Stimulated activated naive B cell treated with anti-CD40 and anti-IgM and Interleukin-4, amounts not matched to agents 10 μg/mL and 1 μg/mL and 100 μg/mL, for 72 hours (primary cell): ENCODE measurements at regions not wholly inside any gene's neighbourhood (a gene's known extent, or its start where the extent isn't known, plus 50 kb on each side); places are given as distances from the start of the nearest gene placed in this dataset.
"Not testable (repeated sequence)": the region's sequence is repeated elsewhere in the genome, so short reads cannot be mapped to it uniquely, and the experiment has no call there.

Experiments used
- ATAC-seq, 2 donors: fragments of 150-1000 bp; cut with Tn5 transposase; replicated peaks; 2 replicates each; pipeline ENCODE4 v1.10.0; 2021; ENCODE audit warnings: moderate library complexity in 1 of 2
- DNase-seq: peaks from one replicate; pipeline ENCODE4 v3.0.0; 2021
- H3K27ac Mint-ChIP-seq: one replicate; pipeline ENCODE4 v1.8.0; 2022; ENCODE audit warnings: mild to moderate bottlenecking, mixed read lengths
- H3K27me3 Mint-ChIP-seq, 2 donors: one replicate each; pipeline ENCODE4 v1.8.0; 2022; ENCODE audit warnings: mixed read lengths in 2 of 2
- H3K36me3 Mint-ChIP-seq, 2 donors: one replicate each; pipeline ENCODE4 v1.8.0; 2022; ENCODE audit warnings: mixed read lengths in 2 of 2, mild to moderate bottlenecking in 1 of 2
- H3K4me1 Mint-ChIP-seq, 2 donors: one replicate each; pipeline ENCODE4 v1.8.0; 2022; ENCODE audit warnings: mixed read lengths in 2 of 2, mild to moderate bottlenecking in 1 of 2
- H3K4me3 Mint-ChIP-seq, 2 donors: one replicate each; pipeline ENCODE4 v1.8.0; 2022; ENCODE audit warnings: mild to moderate bottlenecking in 2 of 2, mixed read lengths in 2 of 2, moderate library complexity in 1 of 2
- H3K9me3 Mint-ChIP-seq, 2 donors: one replicate each; pipeline ENCODE4 v1.8.0; 2022; ENCODE audit warnings: mixed read lengths in 2 of 2, mild to moderate bottlenecking in 1 of 2

DNA sequence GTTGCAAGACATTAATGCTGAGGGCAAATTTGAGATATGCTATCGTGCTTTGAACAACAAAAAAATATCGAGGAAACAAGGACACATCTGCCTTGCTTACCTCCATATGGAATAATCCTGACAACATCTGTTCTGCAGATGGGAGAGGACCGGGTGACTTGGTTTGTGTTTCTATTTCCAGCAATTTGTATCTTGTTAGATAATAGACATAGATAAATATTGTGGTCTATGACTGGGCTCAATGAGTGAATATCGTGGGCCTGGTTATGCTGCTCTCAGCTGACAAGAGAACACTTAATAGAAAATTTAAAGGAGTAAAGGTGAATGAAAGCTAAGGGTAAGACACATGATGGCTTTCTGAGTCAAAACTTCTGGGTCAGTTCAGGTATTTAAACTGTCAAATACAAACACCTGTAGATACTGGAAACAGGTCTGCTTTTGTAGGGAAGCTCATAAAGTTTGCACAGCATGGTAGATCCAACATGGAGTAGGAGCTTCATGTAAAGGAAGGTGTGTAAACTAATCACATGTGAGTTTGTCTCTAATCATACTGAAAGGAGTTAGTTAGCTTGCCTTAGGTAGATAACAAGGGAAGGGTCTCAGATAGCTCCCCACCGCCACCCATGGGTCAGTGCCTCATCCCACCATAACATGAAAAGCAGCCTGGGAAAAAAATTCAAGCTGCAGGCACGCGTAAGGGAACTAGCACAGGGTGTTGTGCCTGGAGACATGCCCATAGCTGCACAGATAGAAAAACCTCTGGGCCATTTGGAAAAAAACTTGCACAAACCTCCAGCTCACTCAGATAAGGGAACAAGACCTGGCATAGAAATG, 904.1 kb upstream of the EPHA5 start:
- no peaks in the 10 kb centered on the region for H3K27me3 Mint-ChIP-seq
- no peak overlapping the region for H3K27ac Mint-ChIP-seq
- H3K36me3 Mint-ChIP-seq, result no peaks in the 10 kb centered on the region
- ATAC-seq (no peak), DNase-seq (no peak)
- peaks cover 0 to 3% of the 10 kb centered on the region in 2 donors for H3K9me3 Mint-ChIP-seq
- H3K4me1 Mint-ChIP-seq, result no peaks in the 10 kb centered on the region
- no peak overlapping the region for H3K4me3 Mint-ChIP-seq

DNA sequence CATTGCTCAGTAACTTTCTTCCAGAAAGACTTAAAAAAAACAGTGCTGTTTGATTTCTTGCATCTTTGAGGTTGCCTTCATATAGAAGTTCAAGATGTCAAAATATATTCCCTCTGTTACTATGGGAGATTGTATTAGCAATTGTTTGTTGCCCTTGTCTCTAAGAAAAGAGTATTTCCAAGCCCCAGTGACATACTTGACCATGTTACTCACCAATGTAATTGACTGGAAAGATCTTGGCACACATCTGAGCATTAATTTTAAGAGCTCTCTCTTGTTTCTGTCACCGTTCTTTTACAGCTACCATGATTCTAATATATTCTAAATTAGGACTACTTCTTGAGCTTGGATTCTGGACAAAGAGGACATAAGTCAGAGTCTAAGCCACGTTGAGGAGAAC, 902.7 kb upstream of the EPHA5 start:
- Mint-ChIP-seq H3K4me3 (no peak overlapping the region), H3K4me1 (no peaks in the 10 kb centered on the region), H3K9me3 (peaks cover 0 to 3% of the 10 kb centered on the region in 2 donors), H3K36me3 (no peaks in the 10 kb centered on the region), H3K27me3 (no peaks in the 10 kb centered on the region), H3K27ac (no peak overlapping the region)
- DNase-seq, result no peak
- ATAC-seq, result no peak

DNA sequence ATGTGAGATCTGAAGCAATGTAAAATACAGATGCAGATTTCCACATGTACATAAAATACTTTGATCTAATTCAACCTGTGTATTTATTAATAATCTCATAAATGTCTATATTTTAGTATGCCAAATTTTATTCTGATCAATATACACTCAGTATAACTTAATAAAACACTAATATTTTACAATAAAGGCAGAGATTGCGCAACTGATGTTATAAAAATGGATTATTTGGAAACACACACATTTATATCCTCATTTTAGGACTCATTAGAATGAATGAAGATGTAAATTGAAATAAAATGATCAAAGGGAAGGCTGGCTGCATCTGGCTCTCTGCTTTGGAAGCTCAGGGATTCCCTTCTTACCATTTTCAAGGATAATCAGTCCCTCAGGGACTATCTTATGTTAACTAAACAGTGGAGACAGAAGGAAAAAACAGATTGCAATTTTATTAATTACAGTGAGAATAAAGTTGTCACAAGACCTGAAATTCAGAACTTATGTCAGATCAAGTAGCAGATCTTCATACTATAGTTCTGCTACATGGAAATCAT, 900.9 kb upstream of the EPHA5 start:
- Mint-ChIP-seq H3K27me3 (no peaks in the 10 kb centered on the region), H3K27ac (no peak overlapping the region), H3K9me3 (peaks cover 3 to 4% of the 10 kb centered on the region in 2 donors), H3K4me3 (no peak overlapping the region), H3K4me1 (no peaks in the 10 kb centered on the region), H3K36me3 (no peaks in the 10 kb centered on the region)
- ATAC-seq (no peak), DNase-seq (no peak)

DNA sequence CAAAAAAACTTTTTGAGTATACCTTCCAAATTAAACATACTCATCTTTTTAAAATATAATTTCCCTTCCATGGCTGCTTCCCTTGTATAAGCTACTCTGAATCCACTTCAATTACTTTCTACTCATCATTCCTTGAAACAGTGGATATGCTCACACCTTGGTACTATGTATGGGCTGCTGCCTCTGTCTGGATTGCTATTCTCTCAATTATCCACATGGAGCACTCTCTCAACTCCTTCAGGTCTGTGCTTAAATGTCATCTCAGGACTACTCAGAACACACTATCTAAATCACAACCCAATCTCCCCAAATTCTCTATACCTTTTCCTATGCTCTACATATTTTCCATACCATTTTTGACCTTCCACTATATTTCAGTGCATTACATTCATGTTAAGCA, 898.9 kb upstream of the EPHA5 start:
- H3K4me3 Mint-ChIP-seq, result no peak overlapping the region
- no peaks in the 10 kb centered on the region for H3K4me1 Mint-ChIP-seq
- no peak for DNase-seq
- peaks cover 0 to 4% of the 10 kb centered on the region in 2 donors for H3K9me3 Mint-ChIP-seq
- no peak overlapping the region for H3K27ac Mint-ChIP-seq
- no peaks in the 10 kb centered on the region for H3K27me3 Mint-ChIP-seq
- no peaks in the 10 kb centered on the region for H3K36me3 Mint-ChIP-seq
- ATAC-seq, result no peak

DNA sequence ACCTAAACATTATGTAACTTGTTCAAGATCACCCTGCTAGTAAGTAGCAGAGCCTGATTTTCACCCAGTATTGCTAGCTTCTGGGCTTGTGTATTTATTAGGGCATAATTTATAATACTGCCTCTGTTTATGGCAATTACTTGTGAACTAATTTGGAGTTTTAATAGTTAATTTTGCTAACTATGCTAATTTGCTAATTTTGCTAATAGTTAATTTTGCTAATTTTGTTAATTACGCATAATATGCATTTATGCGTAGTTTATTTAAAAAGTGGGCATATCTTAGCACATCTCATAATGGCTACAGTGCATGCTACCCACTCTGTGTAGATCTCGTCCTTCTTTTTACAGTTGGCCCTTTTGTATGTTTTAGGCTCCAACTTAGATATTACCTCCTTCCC, 898.1 kb upstream of the EPHA5 start:
- H3K4me3 Mint-ChIP-seq, result no peak overlapping the region
- ATAC-seq, result no peak
- H3K4me1 Mint-ChIP-seq, result no peaks in the 10 kb centered on the region

DNA sequence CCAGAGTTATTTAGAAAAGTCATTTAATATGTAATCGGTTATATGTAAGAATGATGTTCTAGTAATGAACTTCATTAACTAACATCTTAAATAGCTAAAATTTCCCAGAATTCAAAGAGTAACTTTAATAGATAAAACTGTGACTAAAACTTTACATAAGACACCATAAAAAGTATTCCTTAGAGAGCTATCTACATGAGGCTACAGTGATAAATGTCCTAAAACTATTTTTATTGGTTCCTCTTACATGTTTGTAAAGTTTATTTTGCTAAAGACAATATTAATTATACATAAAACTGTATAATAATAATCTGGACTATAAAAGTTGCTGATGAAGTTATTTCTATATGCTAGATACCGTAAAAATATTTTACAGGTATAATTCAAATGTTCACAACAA, 897.7 kb upstream of the EPHA5 start:
- Mint-ChIP-seq H3K4me1 (no peaks in the 10 kb centered on the region), H3K27me3 (no peaks in the 10 kb centered on the region), H3K27ac (no peak overlapping the region), H3K9me3 (peaks cover 0 to 4% of the 10 kb centered on the region in 2 donors), H3K36me3 (no peaks in the 10 kb centered on the region), H3K4me3 (no peak overlapping the region)
- DNase-seq (no peak), ATAC-seq (no peak)

More for the DNA sequence above, 898.1 kb upstream of the EPHA5 start:
- H3K27ac Mint-ChIP-seq, result no peak overlapping the region
- H3K36me3 Mint-ChIP-seq, result no peaks in the 10 kb centered on the region
- no peaks in the 10 kb centered on the region for H3K27me3 Mint-ChIP-seq
- peaks cover 0 to 4% of the 10 kb centered on the region in 2 donors for H3K9me3 Mint-ChIP-seq
- no peak for DNase-seq

DNA sequence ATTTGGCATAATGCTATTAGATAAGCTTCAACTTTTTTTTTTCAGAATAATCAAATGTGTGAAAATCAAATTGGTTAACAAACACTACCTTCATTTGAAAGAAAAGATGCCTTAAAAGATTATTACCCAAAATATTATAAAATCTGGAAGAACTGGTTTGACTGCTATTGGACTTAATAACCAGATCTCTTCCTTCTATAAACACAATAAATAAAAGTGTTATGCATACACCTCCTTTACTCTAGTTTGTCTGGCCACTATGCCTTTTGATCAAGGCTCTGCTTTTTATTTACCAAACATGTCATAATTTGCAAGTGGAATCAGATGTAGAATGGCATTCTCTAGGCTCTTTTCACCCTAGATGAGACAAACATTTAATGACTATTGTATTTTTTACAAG, 897.3 kb upstream of the EPHA5 start:
- Mint-ChIP-seq H3K27me3 (no peaks in the 10 kb centered on the region), H3K9me3 (peaks cover 0 to 4% of the 10 kb centered on the region in 2 donors), H3K27ac (no peak overlapping the region), H3K36me3 (no peaks in the 10 kb centered on the region), H3K4me1 (no peaks in the 10 kb centered on the region), H3K4me3 (no peak overlapping the region)
- DNase-seq, result no peak
- no peak for ATAC-seq

DNA sequence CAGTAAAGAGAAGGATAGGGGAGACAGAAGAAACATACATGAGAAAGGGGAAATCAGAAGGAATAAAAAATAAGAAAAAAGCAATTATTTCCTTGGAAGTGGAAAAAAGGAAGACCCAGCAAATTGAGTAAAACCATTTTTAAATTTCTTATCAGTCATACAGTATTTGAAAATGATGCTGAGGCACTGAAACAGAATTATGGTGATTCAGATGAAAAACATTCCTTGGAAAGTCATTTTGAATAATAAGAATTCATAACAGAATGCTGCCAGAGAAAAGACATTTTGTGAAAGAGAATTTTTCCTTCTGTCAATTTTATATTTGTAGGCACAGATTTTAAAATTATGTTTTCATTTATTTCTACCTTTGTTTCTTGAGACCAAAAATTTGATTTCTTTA, 895.5 kb upstream of the EPHA5 start:
- Mint-ChIP-seq H3K4me3 (no peak overlapping the region), H3K36me3 (no peaks in the 10 kb centered on the region), H3K27me3 (no peaks in the 10 kb centered on the region), H3K27ac (no peak overlapping the region), H3K4me1 (no peaks in the 10 kb centered on the region), H3K9me3 (peaks cover 0 to 4% of the 10 kb centered on the region in 2 donors)
- ATAC-seq (no peak), DNase-seq (no peak)

DNA sequence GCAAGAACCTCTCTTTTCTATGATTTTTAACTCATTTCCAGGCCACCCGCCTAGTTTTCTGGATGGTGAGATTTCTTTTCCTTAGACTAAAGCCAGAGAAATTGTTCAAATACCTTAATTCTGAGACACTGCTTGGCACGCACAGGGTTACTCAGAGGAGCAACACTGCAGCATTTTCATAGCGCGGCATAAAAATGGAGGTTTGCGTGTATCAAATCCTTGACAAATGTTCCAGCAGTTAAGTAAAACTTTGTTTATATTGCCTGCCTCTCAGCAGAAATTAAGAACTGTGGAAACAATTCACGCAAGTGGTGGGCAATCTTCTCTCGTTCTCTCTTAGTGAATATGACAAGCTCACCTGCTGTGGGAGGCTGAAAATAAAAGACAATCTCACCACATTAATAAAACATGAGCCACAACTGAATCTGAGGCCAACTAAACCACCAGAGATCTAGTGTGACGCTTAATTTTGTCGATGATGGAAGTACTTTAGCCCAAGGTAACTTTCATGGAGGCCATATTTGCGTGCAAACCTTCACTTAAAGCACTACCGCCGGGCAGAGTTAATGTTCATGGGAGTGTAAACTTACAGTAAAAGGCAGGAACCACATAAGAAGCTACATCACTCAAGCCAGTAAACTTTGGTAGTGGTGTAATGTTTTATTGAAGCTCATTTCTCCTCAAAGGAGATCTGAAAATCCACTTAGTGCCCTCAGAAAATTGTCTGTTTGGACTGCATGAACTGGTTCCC, 894.8 kb upstream of the EPHA5 start:
- ATAC-seq (no peak), DNase-seq (no peak)
- Mint-ChIP-seq H3K4me3 (no peak overlapping the region), H3K36me3 (peaks cover 0 to 2% of the 10 kb centered on the region in 2 donors), H3K4me1 (no peaks in the 10 kb centered on the region), H3K27me3 (no peaks in the 10 kb centered on the region), H3K27ac (no peak overlapping the region), H3K9me3 (peaks cover 3 to 4% of the 10 kb centered on the region in 2 donors)

DNA sequence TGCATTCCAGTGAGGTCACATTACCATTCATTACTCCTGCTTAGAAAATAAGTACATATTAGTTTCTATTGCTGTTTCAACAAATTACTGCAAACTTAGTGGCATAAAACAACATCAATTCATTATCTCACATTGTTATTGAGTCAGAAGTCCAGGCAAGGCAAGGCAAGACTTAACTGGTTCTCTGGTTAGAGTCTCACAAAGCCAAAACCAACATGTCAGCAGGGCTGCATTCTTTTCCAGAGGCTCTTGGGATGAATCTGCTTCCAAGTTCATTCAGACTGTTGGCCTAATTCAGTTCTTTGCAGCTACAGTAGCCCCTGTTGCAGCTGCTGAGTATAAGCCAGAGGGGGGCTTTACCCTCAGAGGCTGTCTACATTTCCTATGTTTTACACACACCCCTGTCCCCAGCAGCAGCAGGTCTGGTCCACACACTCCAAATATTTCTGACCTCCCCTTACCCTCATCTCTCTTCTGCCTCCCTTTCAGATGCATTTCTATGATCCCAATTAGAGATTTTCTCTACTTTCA, 892.1 kb upstream of the EPHA5 start:
- DNase-seq, result no peak
- Mint-ChIP-seq H3K27me3 (no peaks in the 10 kb centered on the region), H3K4me1 (no peaks in the 10 kb centered on the region), H3K36me3 (peaks cover 0 to 2% of the 10 kb centered on the region in 2 donors), H3K9me3 (peaks cover 3% of the 10 kb centered on the region in 2 donors), H3K27ac (no peak overlapping the region), H3K4me3 (no peak overlapping the region)
- no peak for ATAC-seq

DNA sequence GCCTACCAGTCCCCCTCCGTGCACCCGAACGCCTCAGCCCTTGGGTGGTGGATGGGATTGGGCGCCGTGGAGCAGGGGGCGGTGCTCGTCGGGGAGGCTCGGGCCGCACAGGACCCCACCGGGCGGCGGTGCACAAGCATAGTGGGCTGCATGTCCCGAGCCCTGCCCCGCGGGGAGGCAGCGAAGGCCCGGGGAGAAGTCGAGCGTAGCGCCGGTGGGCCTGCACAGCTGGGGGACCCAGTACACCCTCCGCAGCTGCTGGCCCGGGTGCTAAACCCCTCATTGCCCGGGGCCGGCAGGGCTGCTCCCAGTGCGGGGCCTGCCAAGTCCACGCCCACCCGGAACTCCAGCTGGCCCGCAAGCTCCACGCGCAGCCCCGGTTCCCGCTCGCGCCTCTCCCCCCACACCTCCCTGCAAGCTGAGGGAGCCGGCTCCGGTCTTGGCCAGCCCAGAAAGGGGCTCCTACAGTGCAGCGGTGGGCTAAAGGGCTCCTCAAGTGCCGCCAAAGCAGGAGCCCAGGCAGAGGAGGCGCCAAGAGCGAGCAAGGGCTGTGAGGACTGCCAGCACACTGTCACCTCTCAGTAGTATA, 891.3 kb upstream of the EPHA5 start:
- DNase-seq, H3K9me3 Mint-ChIP-seq, ATAC-seq, H3K36me3 Mint-ChIP-seq, H3K4me3 Mint-ChIP-seq, H3K27ac Mint-ChIP-seq, H3K4me1 Mint-ChIP-seq, H3K27me3 Mint-ChIP-seq: not testable (repeated sequence)

DNA sequence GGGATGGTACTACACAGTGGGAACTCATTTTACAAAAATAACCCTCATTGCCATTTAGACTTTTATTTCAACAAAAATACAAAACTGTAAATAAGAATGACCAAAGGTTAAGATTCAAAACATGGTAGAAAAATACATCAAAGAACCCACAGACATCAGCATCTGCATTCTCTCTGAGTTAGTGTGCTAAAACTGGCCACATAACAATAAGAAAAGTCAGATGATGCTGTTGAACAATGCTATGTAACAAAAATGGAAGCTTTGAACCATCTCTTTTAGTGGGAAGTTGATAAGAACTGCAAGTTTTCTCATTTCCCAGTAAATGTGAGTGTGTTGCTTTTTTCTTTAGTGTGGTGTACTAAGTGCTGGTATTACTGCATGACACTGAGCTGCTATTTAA, 888.4 kb upstream of the EPHA5 start:
- H3K4me3 Mint-ChIP-seq, result no peak overlapping the region
- H3K4me1 Mint-ChIP-seq, result no peaks in the 10 kb centered on the region
- peaks cover 0 to 6% of the 10 kb centered on the region in 2 donors for H3K9me3 Mint-ChIP-seq
- DNase-seq (no peak), ATAC-seq (no peak)
- peaks cover 0 to 2% of the 10 kb centered on the region in 2 donors for H3K36me3 Mint-ChIP-seq
- no peaks in the 10 kb centered on the region for H3K27me3 Mint-ChIP-seq
- no peak overlapping the region for H3K27ac Mint-ChIP-seq

DNA sequence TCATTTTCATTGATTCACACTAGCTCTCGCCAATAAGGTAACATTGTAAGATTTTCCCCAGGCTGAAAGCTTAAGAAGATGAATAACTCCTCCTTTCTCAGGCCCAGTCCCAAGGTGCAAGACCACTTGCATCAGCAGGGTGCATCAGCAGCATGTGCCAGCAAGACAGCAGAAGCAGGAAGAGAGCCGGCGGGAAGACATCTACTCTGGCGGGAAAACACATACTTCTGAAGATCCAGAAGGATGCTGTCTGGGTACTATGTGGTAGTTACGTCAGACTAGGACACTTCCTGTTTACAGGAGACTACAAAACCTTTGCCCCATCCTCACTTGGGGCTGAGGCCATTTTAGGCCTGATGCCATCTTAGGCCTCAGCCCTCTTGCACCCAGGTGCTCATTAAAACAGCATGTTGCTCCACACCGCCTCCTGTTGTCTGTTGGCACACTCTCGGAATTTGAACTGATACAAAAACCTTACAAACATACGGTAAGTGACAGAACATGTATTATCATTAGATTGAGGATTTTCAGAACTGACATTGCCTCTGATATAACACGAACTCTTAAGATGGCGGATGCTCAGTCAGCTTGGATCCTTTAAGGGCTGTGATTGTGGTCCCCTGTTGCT, 886.5 kb upstream of the EPHA5 start:
- H3K9me3 Mint-ChIP-seq, result peaks cover 0 to 7% of the 10 kb centered on the region in 2 donors
- H3K4me3 Mint-ChIP-seq, result no peak overlapping the region
- H3K4me1 Mint-ChIP-seq, result no peaks in the 10 kb centered on the region
- H3K27ac Mint-ChIP-seq, result no peak overlapping the region
- DNase-seq (no peak), ATAC-seq (no peak)
- peaks cover 0 to 2% of the 10 kb centered on the region in 2 donors for H3K36me3 Mint-ChIP-seq
- no peaks in the 10 kb centered on the region for H3K27me3 Mint-ChIP-seq

DNA sequence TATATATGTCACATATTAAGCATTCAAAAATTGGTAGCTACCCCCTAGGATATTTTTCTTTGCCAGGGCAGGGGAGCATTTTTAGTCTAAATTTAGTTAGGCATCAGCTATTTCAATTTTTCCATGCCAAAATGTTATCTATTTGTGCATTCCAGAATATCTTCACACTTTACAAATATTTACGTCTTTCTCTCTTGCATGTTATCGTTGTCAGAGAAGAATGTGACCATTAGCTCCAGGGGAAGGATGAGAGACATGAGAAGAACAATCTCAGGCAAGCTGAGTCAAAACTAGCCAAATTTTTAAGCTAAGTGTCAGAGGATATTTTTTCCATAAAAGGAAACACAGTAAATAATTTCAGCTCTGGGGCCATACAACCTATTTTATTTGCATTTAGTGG, 885.0 kb upstream of the EPHA5 start:
- ATAC-seq (no peak), DNase-seq (no peak)
- H3K27me3 Mint-ChIP-seq, result no peaks in the 10 kb centered on the region
- no peak overlapping the region for H3K4me3 Mint-ChIP-seq
- no peaks in the 10 kb centered on the region for H3K4me1 Mint-ChIP-seq
- no peak overlapping the region for H3K27ac Mint-ChIP-seq
- H3K9me3 Mint-ChIP-seq, result peaks cover 3 to 7% of the 10 kb centered on the region in 2 donors
- H3K36me3 Mint-ChIP-seq, result no peaks in the 10 kb centered on the region
